SU-DHL-6 (cell line): ENCODE measurements at regions not wholly inside any gene's neighbourhood (a gene's known extent, or its start where the extent isn't known, plus 50 kb on each side); places are given as distances from the start of the nearest gene placed in this dataset.

ENCODE experiments used
- CTCF ChIP-seq: fragments of 200-600 bp; sonication (generic); IDR thresholded peaks from one replicate; pipeline ENCODE4 v1.5.1; 2017; ENCODE audit warnings: antibody characterized with exemption, mild to moderate bottlenecking, low read length, moderate library complexity; ENCODE audit not compliant: insufficient read depth, poor library complexity, severe bottlenecking
- EZH2phosphoT487 ChIP-seq: fragments of 200-600 bp; sonication (generic), shearing (Covaris generic); conservative IDR thresholded peaks from 2 replicates; pipeline ENCODE4 v1.6.1; 2018; ENCODE audit warnings: mild to moderate bottlenecking, antibody characterized with exemption, low read length, moderate library complexity, mixed read lengths

GRCh38 chr2:138369856-138370255, 131.7 kb upstream of the SPOPL start:
- TF ChIP-seq CTCF (no peak), EZH2phosphoT487 (no peak)
